ENCODE measurements at regions not wholly inside any gene's neighbourhood (a gene's known extent, or its start where the extent isn't known, plus 50 kb on each side); places are given as distances from the start of the nearest gene placed in this dataset.
"Not testable (repeated sequence)": the region's sequence is repeated elsewhere in the genome, so short reads cannot be mapped to it uniquely, and the experiment has no call there.

DNA sequence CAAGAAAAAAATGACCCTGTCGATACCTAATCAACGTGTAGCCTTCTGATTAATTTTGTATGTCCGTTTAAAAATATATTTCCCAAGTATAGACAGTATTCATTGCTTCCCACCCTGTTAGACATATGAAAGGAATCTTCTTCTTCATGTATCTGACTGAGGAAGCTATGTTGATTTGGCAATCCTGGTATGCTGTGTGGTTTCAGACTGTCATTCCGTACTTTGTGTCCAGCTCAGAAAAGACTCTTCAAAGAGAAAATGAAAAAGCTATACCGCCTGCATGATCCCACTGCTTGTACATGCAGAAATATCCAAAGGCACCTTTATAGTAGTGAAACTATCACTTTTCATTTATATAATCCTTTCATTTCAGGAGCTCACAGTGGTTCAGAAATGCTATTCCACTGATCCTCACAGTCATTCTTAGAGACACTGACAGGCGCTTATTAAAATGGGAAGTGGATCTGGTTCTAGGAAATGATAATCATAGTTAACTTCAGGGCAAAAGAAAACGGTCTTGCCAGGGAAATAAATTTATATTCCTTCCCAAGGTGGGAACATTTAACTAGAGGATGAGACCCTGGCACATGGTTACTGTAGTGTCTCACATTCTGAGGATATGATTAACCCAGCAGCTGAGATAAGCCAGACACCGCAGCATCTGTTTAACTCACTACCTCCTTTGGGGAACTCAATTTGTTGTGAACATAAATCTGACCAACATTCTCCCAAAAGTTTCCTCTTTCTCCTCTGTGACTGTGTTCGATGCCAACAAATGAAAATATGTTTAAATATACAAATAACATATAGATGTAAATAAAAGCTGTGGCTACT lies 599.2 kb upstream of the LUZP2 start:
- no peak for DNase-seq

- no peak for DNase-seq
These were observed 593.7 kb upstream of the LUZP2 start for GRCh38 chr11:23903044-23903704.

DNA sequence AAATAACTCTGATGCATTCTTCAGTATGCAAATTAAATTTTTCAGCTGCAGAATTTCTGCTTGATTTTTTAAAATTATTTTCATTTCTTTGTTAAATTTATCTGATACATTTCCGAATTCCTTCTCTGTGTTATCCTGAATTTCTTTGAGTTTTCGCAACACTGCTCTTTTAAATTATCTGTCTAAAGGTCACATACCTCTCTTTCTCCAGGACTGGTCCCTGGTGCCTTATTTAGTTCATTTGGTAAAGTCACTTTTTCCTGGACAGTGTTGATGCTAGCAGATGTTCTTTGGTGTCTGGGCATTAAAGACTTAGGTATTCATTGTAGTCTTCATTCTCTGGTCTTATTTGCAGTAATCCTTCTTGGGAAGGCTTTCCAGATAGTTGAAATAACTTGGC lies 577.4 kb upstream of the LUZP2 start:
- DNase-seq: no peak

GRCh38 chr11:23923357-23923756 lies 573.5 kb upstream of the LUZP2 start:
- DNase-seq: no peak

- no peak for DNase-seq
These were observed 572.6 kb upstream of the LUZP2 start for GRCh38 chr11:23924226-23924625.

- no peak for DNase-seq
These were observed 565.4 kb upstream of the LUZP2 start for GRCh38 chr11:23931443-23931842.

DNA sequence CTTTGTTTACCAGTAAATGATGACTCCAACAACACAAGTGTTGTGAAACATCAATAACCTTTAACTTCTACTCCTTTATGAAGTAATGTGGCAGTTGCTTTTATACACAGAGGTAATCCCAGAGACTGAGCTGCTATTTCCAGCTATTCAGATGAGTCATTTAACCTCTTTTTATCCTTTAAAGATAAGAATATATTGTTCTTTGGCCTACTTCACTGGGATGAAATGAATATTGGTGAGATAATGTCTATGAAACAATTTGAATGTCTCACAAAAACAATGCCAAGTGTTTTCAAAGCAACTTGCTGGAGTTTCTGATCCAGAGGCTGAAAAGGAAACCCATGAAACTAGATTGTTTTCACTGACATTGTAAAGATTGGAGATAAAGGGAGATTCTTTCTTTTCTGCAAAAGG lies 564.4 kb upstream of the LUZP2 start:
- DNase-seq: no peak

DNA sequence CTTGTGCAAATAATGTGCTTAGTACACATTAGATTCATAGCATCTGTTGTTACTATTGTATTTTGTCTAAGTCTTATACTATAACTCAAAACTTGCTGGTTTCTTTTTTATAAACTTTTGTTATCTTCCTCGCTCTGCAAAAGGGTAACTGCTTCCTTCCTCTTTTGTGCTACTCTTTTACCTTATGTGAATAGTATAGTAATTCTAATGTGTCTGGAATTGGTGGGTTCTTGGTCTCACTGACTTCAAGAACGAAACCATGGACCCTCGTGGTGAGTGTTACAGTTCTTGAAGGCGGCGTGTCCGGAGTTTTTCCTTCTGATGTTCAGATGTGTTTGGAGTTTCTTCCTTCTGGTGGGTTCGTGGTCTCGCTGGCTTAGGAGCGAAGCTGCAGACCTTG lies 563.1 kb upstream of the LUZP2 start:
- DNase-seq: no peak

GRCh38 chr11:23934671-23935270 lies 562.1 kb upstream of the LUZP2 start:
- not testable (repeated sequence) for DNase-seq

- DNase-seq: not testable (repeated sequence)
These were observed 554.6 kb upstream of the LUZP2 start for GRCh38 chr11:23942117-23942815.

DNA sequence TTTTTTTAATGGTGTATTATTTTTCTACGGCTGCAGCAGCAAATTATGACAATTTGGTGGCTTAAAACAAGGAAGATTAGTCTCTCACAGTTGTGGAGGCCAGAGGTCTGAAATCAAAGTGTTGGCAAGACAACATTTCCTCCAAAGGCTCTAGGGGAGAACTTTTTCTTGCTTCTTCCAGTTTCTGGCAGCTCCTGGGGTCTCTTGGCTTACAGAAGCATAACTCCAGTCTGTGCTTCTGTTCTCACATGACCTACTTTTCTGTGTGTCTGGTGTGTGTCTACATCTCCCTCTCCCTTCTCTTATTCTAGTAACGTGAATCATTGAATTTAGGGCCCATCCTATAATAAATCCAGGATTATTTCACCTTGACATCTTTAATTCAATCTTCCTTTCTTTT lies 551.9 kb upstream of the LUZP2 start:
- no peak for DNase-seq

GRCh38 chr11:23947883-23948282 lies 549.0 kb upstream of the LUZP2 start:
- DNase-seq: no peak

DNA sequence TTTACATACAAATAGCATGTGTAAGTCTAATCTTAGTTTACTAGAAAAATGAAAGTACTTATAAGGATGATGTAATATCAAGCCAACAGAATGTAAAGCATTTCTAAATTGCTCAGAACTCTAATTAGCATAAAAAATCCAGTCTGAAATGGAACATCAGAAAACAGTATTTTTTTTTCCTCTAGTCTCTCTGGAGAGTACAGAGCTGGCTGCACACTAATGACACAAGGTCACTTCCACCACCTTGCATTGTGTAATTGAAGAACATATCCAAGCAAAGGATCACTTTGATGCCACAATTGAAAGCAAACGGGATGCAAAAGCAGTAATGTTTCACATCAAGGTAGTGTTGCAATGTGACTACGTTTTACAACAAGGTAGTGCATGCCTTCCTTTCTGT lies 548.0 kb upstream of the LUZP2 start:
- no peak for DNase-seq

- DNase-seq: no peak
These were observed 542.7 kb upstream of the LUZP2 start for GRCh38 chr11:23953951-23954710.

- no peak for DNase-seq
These were observed 542.1 kb upstream of the LUZP2 start for GRCh38 chr11:23954730-23955129.

GRCh38 chr11:23956586-23956985 lies 540.3 kb upstream of the LUZP2 start:
- DNase-seq: no peak

GRCh38 chr11:23957314-23957713 lies 539.5 kb upstream of the LUZP2 start:
- DNase-seq: no peak

DNA sequence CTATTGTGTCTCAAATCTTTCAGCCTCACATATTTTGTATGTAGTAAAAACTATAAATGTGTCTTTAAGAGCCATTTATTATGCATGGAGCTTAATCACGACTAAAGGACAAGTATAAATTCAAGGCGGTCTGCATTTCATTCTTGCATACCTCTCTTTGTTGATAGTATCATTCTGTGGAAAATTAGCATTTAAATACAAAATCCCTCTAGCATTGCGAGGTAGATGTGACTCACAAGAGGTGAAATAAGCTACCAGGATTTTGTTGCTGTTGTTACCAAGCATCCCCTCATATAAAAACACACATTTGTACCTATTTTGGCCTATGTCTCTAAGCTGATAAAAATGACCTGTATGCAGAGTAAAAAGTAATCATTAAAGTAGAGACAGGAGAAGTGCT lies 537.4 kb upstream of the LUZP2 start:
- DNase-seq: no peak

GRCh38 chr11:23961503-23962338 lies 535.1 kb upstream of the LUZP2 start:
- no peak for DNase-seq

DNA sequence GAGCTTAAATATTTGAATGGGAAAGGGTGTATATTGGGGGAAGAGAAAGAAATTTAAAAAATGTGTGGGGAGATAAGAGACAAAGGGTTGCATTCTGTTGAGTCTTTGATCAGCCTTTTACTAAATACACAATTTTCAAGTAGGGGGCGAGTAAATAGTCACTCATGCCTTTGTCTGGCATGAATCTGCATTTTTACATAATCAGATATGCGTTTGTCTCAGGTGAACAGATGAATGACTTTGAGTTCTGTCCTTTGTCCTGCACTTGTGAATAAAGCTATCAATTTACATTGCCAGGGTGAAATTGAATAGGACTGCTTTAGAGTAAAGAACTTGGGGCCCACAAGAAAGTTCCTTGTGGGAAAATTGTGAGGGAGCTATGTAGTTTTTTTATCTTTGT lies 523.6 kb upstream of the LUZP2 start:
- no peak for DNase-seq

GRCh38 chr11:23974051-23974450 lies 522.8 kb upstream of the LUZP2 start:
- DNase-seq: no peak

DNA sequence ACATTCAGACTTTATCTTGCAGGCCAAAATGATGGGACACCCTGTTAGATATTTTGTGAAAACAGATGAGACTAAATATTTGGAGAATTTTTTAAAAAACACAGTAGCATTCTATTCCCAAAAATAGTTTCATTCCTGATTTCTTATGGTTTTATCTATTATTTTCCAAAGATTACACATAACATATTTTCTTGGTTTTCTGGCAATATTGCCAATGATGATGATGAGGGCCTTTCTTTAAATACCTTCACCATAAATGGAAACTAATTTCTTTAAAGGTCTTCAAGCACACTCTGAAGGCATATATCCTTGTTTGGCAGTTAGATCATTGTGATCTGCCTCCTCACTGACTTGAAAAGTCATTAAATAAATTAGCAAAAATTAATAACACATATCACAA lies 522.3 kb upstream of the LUZP2 start:
- no peak for DNase-seq
